GM21447 (cell line): ENCODE measurements at regions not wholly inside any gene's neighbourhood (a gene's known extent, or its start where the extent isn't known, plus 50 kb on each side); places are given as distances from the start of the nearest gene placed in this dataset.
"Not testable (repeated sequence)": the region's sequence is repeated elsewhere in the genome, so short reads cannot be mapped to it uniquely, and the experiment has no call there.

Experiments used
- ATAC-seq: cut with Tn5 transposase; IDR thresholded peaks from one replicate; pipeline ENCODE4 v1.9.1; 2021; ENCODE audit not compliant: unreplicated experiment

- ATAC-seq, result no peak
These were observed 168.8 kb downstream of the HDGFL1 start for GRCh38 chr6:22738194-22738593.

GRCh38 chr6:22747571-22747970, 178.2 kb downstream of the HDGFL1 start:
- no peak for ATAC-seq

GRCh38 chr6:22748681-22749080, 179.3 kb downstream of the HDGFL1 start:
- ATAC-seq, result no peak

- ATAC-seq, result no peak
These were observed 180.3 kb downstream of the HDGFL1 start for GRCh38 chr6:22749696-22750095.

GRCh38 chr6:22751223-22751622, 181.9 kb downstream of the HDGFL1 start:
- no peak for ATAC-seq

GRCh38 chr6:22752522-22752921, 183.2 kb downstream of the HDGFL1 start:
- no peak for ATAC-seq

- no peak for ATAC-seq
These were observed 184.7 kb downstream of the HDGFL1 start for GRCh38 chr6:22754061-22754460.

GRCh38 chr6:22755605-22756004, 186.2 kb downstream of the HDGFL1 start:
- no peak for ATAC-seq

GRCh38 chr6:22756365-22756764, 187.0 kb downstream of the HDGFL1 start:
- no peak for ATAC-seq

GRCh38 chr6:22764496-22764895, 195.1 kb downstream of the HDGFL1 start:
- no peak for ATAC-seq

- no peak for ATAC-seq
These were observed 195.6 kb downstream of the HDGFL1 start for GRCh38 chr6:22765015-22765414.

- no peak for ATAC-seq
These were observed 197.6 kb downstream of the HDGFL1 start for GRCh38 chr6:22766979-22767378.

- no peak for ATAC-seq
These were observed 200.7 kb downstream of the HDGFL1 start for GRCh38 chr6:22770054-22770453.

GRCh38 chr6:22774129-22774528, 204.8 kb downstream of the HDGFL1 start:
- no peak for ATAC-seq

GRCh38 chr6:22778438-22778837, 209.1 kb downstream of the HDGFL1 start:
- not testable (repeated sequence) for ATAC-seq

GRCh38 chr6:22779062-22779461, 209.7 kb downstream of the HDGFL1 start:
- ATAC-seq, result no peak

- no peak for ATAC-seq
These were observed 214.6 kb downstream of the HDGFL1 start for GRCh38 chr6:22783931-22784330.

- no peak for ATAC-seq
These were observed 215.4 kb downstream of the HDGFL1 start for GRCh38 chr6:22784601-22785410.

GRCh38 chr6:22788038-22788437, 218.7 kb downstream of the HDGFL1 start:
- ATAC-seq, result no peak

GRCh38 chr6:22789315-22789714, 219.9 kb downstream of the HDGFL1 start:
- no peak for ATAC-seq

- ATAC-seq, result no peak
These were observed 225.5 kb downstream of the HDGFL1 start for GRCh38 chr6:22794844-22795243.

- no peak for ATAC-seq
These were observed 231.1 kb downstream of the HDGFL1 start for GRCh38 chr6:22800451-22800850.

- no peak for ATAC-seq
These were observed 232.5 kb downstream of the HDGFL1 start for GRCh38 chr6:22801831-22802230.
